ENCODE measurements at regions not wholly inside any gene's neighbourhood (a gene's known extent, or its start where the extent isn't known, plus 50 kb on each side); places are given as distances from the start of the nearest gene placed in this dataset.

DNA sequence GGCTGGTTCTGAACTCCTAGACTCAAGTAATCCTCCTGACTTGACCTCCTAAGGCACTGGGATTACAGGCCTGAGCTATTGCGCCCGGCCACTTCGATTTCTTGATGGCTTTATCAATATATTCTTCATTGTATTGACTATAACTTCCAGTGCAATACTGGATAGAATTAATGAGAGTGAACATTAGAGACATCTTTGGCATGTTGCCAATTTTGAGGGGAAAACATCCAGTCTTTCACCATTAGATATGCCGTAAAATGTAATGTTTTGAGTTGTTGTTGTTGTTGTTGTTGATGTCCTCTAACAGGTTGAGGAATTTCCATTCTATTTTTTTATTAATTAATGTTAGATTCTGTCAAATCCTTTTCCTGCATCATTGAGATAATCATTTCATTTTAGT is 578.9 kb downstream of the ZWINT start (continued):
- TF ChIP-seq, protein P1, sequence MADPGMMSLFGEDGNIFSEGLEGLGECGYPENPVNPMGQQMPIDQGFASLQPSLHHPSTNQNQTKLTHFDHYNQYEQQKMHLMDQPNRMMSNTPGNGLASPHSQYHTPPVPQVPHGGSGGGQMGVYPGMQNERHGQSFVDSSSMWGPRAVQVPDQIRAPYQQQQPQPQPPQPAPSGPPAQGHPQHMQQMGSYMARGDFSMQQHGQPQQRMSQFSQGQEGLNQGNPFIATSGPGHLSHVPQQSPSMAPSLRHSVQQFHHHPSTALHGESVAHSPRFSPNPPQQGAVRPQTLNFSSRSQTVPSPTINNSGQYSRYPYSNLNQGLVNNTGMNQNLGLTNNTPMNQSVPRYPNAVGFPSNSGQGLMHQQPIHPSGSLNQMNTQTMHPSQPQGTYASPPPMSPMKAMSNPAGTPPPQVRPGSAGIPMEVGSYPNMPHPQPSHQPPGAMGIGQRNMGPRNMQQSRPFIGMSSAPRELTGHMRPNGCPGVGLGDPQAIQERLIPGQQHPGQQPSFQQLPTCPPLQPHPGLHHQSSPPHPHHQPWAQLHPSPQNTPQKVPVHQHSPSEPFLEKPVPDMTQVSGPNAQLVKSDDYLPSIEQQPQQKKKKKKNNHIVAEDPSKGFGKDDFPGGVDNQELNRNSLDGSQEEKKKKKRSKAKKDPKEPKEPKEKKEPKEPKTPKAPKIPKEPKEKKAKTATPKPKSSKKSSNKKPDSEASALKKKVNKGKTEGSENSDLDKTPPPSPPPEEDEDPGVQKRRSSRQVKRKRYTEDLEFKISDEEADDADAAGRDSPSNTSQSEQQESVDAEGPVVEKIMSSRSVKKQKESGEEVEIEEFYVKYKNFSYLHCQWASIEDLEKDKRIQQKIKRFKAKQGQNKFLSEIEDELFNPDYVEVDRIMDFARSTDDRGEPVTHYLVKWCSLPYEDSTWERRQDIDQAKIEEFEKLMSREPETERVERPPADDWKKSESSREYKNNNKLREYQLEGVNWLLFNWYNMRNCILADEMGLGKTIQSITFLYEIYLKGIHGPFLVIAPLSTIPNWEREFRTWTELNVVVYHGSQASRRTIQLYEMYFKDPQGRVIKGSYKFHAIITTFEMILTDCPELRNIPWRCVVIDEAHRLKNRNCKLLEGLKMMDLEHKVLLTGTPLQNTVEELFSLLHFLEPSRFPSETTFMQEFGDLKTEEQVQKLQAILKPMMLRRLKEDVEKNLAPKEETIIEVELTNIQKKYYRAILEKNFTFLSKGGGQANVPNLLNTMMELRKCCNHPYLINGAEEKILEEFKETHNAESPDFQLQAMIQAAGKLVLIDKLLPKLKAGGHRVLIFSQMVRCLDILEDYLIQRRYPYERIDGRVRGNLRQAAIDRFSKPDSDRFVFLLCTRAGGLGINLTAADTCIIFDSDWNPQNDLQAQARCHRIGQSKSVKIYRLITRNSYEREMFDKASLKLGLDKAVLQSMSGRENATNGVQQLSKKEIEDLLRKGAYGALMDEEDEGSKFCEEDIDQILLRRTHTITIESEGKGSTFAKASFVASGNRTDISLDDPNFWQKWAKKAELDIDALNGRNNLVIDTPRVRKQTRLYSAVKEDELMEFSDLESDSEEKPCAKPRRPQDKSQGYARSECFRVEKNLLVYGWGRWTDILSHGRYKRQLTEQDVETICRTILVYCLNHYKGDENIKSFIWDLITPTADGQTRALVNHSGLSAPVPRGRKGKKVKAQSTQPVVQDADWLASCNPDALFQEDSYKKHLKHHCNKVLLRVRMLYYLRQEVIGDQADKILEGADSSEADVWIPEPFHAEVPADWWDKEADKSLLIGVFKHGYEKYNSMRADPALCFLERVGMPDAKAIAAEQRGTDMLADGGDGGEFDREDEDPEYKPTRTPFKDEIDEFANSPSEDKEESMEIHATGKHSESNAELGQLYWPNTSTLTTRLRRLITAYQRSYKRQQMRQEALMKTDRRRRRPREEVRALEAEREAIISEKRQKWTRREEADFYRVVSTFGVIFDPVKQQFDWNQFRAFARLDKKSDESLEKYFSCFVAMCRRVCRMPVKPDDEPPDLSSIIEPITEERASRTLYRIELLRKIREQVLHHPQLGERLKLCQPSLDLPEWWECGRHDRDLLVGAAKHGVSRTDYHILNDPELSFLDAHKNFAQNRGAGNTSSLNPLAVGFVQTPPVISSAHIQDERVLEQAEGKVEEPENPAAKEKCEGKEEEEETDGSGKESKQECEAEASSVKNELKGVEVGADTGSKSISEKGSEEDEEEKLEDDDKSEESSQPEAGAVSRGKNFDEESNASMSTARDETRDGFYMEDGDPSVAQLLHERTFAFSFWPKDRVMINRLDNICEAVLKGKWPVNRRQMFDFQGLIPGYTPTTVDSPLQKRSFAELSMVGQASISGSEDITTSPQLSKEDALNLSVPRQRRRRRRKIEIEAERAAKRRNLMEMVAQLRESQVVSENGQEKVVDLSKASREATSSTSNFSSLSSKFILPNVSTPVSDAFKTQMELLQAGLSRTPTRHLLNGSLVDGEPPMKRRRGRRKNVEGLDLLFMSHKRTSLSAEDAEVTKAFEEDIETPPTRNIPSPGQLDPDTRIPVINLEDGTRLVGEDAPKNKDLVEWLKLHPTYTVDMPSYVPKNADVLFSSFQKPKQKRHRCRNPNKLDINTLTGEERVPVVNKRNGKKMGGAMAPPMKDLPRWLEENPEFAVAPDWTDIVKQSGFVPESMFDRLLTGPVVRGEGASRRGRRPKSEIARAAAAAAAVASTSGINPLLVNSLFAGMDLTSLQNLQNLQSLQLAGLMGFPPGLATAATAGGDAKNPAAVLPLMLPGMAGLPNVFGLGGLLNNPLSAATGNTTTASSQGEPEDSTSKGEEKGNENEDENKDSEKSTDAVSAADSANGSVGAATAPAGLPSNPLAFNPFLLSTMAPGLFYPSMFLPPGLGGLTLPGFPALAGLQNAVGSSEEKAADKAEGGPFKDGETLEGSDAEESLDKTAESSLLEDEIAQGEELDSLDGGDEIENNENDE (IDR thresholded peaks at IDR 0.05; ENCODE audit: insufficient replicate concordance, low read length), result no peak

All from H1 (cell line).